GM12878 (cell line): ENCODE measurements at regions not wholly inside any gene's neighbourhood (a gene's known extent, or its start where the extent isn't known, plus 50 kb on each side); places are given as distances from the start of the nearest gene placed in this dataset.

Experiments
- ATAC-seq: fragments of 200-7000 bp; cut with Tn5 transposase; 3 replicates; pipeline ENCODE4 v1.9.1; 2020; ENCODE audit warnings: mild to moderate bottlenecking, moderate library complexity
- BruUV-seq: library from RNA; stranded (reverse); fragments of 400-500 nt; replicated peaks from 2 replicates; lab custom pipeline; 2021; lab: Mats Ljungman, UMichigan
- CTCF ChIA-PET: fragments of 300-600 bp; sonication (Branson Sonifier 250); formaldehyde crosslinking; extraction: SDS; loops from one replicate; lab custom pipeline; 2021; ENCODE audit warnings: inconsistent platforms; lab: Yijun Ruan, JAX
- POLR2A ChIA-PET: fragments of 350-600 bp; formaldehyde crosslinking; extraction: SDS; loops from one replicate; lab custom pipeline; 2021; ENCODE audit warnings: inconsistent platforms; lab: Charles Lee
- RAD21 ChIA-PET: fragments of 300-600 bp; sonication (Branson Sonifier 250); formaldehyde crosslinking; loops from one replicate; lab custom pipeline; 2023; ENCODE audit warnings: antibody characterized with exemption; ENCODE audit not compliant: unreplicated experiment; lab: Charles Lee
- SMC1A ChIA-PET: fragments of 300-600 bp; sonication (Branson Sonifier 250); formaldehyde crosslinking; loops from one replicate; lab custom pipeline; 2023; ENCODE audit not compliant: unreplicated experiment, uncharacterized antibody; lab: Charles Lee
- DNase-seq: peaks from one replicate; pipeline ENCODE4 v3.0.0-alpha.2; 2011; ENCODE audit warnings: low read depth, low spot score
- FAIRE-seq: peaks from 3 replicates; lab custom pipeline; 2011; peaks lifted over from hg19 to GRCh38; lab: Jason Lieb, UNC
- H2AFZ ChIP-seq: 2 replicates; pipeline ENCODE4 v1.6.0; 2011; ENCODE audit warnings: low read depth, low read length, control low read depth; ENCODE audit not compliant: control insufficient read depth
- H3K27ac ChIP-seq: 2 replicates; pipeline ENCODE4 v1.5.1; 2011; ENCODE audit warnings: control low read depth; ENCODE audit not compliant: control insufficient read depth, insufficient read depth
- H3K27me3 ChIP-seq, 2 experiments: replicated peaks in 1 of 2; 2 replicates each; pipeline versions ENCODE4 v1.6.0 to v1.6.1; 2011; ENCODE audit warnings: low read length in 1 of 2; ENCODE audit not compliant: control insufficient read depth in 2 of 2, insufficient read depth in 2 of 2
- H3K36me3 ChIP-seq, 2 experiments: 2 replicates each; pipeline ENCODE4 v1.5.1; 2011; ENCODE audit warnings: low read length in 1 of 2; ENCODE audit not compliant: control insufficient read depth in 2 of 2, insufficient read depth in 2 of 2
- H3K4me1 ChIP-seq: 2 replicates; pipeline ENCODE4 v1.6.1; 2011; ENCODE audit warnings: mild to moderate bottlenecking, low read length, moderate library complexity, mixed read lengths; ENCODE audit not compliant: control insufficient read depth, insufficient read depth
- H3K4me2 ChIP-seq: 2 replicates; pipeline ENCODE4 v1.6.0; 2011; ENCODE audit warnings: control low read depth; ENCODE audit not compliant: control insufficient read depth, insufficient read depth
- H3K4me3 ChIP-seq: fragments of 200-600 bp; sonication (generic); 2 replicates; pipeline ENCODE4 v1.5.1; 2016
- H3K79me2 ChIP-seq: 2 replicates; pipeline ENCODE4 v1.6.0; 2011; ENCODE audit warnings: low read length; ENCODE audit not compliant: control insufficient read depth, insufficient read depth
- H3K9ac ChIP-seq: 2 replicates; pipeline ENCODE4 v1.8.0; 2011; ENCODE audit warnings: low read length, control low read depth, mixed read lengths; ENCODE audit not compliant: control insufficient read depth, insufficient read depth
- H3K9me3 ChIP-seq: replicated peaks from 3 replicates; pipeline ENCODE4 v1.5.1; 2011; ENCODE audit warnings: mild to moderate bottlenecking, low read length; ENCODE audit not compliant: control insufficient read depth, insufficient read depth
- H4K20me1 ChIP-seq: 2 replicates; pipeline ENCODE4 v1.6.0; 2011; ENCODE audit not compliant: control insufficient read depth, insufficient read depth
- CBX3 ChIP-seq: fragments of 200-600 bp; sonication (generic); IDR thresholded peaks from 2 replicates; pipeline ENCODE4 v1.6.1; 2016; ENCODE audit warnings: low read depth, borderline replicate concordance
- CEBPB ChIP-seq, 2 experiments: fragments of 150-350 bp in 1 of 2; IDR thresholded peaks; 2 replicates each; pipeline ENCODE4 v1.6.1; 2012 to 2014; ENCODE audit warnings: low read depth in 2 of 2, low read length in 2 of 2, borderline replicate concordance in 1 of 2, inconsistent platforms in 1 of 2
- EED ChIP-seq: sonication (generic); IDR thresholded peaks from 2 replicates; pipeline ENCODE4 v1.6.1; 2016; ENCODE audit warnings: antibody characterized with exemption, low read depth
- GABPA ChIP-seq: IDR thresholded peaks from 2 replicates; pipeline ENCODE4 v1.6.1; 2014; ENCODE audit warnings: antibody characterized with exemption, low read depth, mild to moderate bottlenecking, inconsistent platforms
- KAT2A ChIP-seq: conservative IDR thresholded peaks from 2 replicates; pipeline ENCODE4 v1.6.1; 2011; ENCODE audit warnings: low read depth, low read length; ENCODE audit not compliant: control insufficient read depth
- MEF2B ChIP-seq: fragments of 450-650 bp; IDR thresholded peaks from 2 replicates; pipeline ENCODE4 v1.6.1; 2018; ENCODE audit warnings: mild to moderate bottlenecking, moderate library complexity; ENCODE audit not compliant: partially characterized antibody, poor library complexity, severe bottlenecking
- MTA2 ChIP-seq: fragments of 450-650 bp; IDR thresholded peaks from 2 replicates; pipeline ENCODE4 v1.6.1; 2016; ENCODE audit warnings: low read depth, mild to moderate bottlenecking, moderate library complexity
- NFXL1 ChIP-seq: fragments of 450-650 bp; IDR thresholded peaks from 2 replicates; pipeline ENCODE4 v1.6.1; 2017; ENCODE audit warnings: antibody characterized with exemption, mild to moderate bottlenecking, borderline replicate concordance
- SMARCA5 ChIP-seq: fragments of 450-650 bp; IDR thresholded peaks from 2 replicates; pipeline ENCODE4 v1.6.1; 2017; ENCODE audit warnings: mild to moderate bottlenecking
- SUPT20H ChIP-seq: IDR thresholded peaks from 2 replicates; pipeline ENCODE4 v1.6.1; 2011; ENCODE audit warnings: low read depth, mild to moderate bottlenecking, low read length, moderate library complexity, borderline replicate concordance; ENCODE audit not compliant: control insufficient read depth
- TARDBP ChIP-seq: IDR thresholded peaks from 2 replicates; pipeline ENCODE4 v1.6.1; 2016; ENCODE audit warnings: borderline replicate concordance
- YY1 ChIP-seq: IDR thresholded peaks from 2 replicates; pipeline ENCODE4 v1.6.1; 2011; ENCODE audit warnings: low read depth, mild to moderate bottlenecking, low read length
- ZNF24 ChIP-seq: fragments of 450-650 bp; IDR thresholded peaks from 2 replicates; pipeline ENCODE4 v1.6.1; 2017; ENCODE audit warnings: antibody characterized with exemption, mild to moderate bottlenecking
- WGBS: methylation state at CpG from one replicate; pipeline ENCODE4 v1.1.6; 2016; ENCODE audit warnings: low lambda C conversion rate; ENCODE audit not compliant: insufficient replicate concordance, insufficient coverage; ENCODE audit errors: missing lambda C conversion rate; 5-methylcytosine and 5-hydroxymethylcytosine counted together
- in situ Hi-C: fragments of 300-500 bp; cut with MboI; formaldehyde crosslinking; loops from 9 replicates; pipeline ENCODE4 v1.14.3; 2018; ENCODE audit warnings: mixed read lengths
- intact Hi-C: fragments of 100-400 bp; cut with micrococcal nuclease; formaldehyde crosslinking; loops from one replicate; pipeline ENCODE4 v1.14.2; 2022; ENCODE audit not compliant: unreplicated experiment
- TF ChIP-seq, protein P1 (sequence below): fragments of 450-650 bp; formaldehyde crosslinking; IDR thresholded peaks from 2 replicates; pipeline ENCODE4 v1.4.0; 2022; ENCODE audit warnings: mild to moderate bottlenecking, moderate library complexity

DNA sequence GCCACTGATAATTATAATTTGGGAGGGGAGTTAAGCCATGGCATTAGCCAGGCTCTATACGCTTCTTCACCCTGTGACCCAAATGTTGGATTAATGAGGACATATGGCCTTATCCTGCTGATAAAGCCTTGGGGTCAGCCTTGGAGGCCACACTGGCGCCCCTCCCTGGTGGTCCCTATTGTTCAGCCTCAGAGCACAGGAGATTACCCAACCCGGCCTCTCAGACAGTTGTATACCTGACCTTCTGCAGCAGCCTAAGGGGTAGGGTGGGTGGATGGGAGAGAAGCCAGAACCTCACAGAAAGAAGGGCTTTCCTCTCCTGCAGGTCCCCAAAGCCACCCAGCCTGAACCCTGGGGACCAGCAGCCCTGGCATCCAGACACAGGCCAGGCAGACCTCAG is 76.8 kb downstream of the LINC00237 start:
- CTCF ChIA-PET, result interaction anchor here (1.0 kb wide), 1 partner anchor 19 kb away, joined by 5 read pairs; no protein-coding TSS in a partner anchor
- Histone ChIP-seq H3K4me1 (no peaks in the 10 kb centered on the region), H3K9me3 (no peaks in the 10 kb centered on the region), H3K9ac (no peak overlapping the region), H3K4me2 (no peak overlapping the region), H4K20me1 (no peaks in the 10 kb centered on the region), H3K79me2 (no peaks in the 10 kb centered on the region)
- no TSS peak for BruUV-seq
- WGBS, result 36% methylated on average over 3 of the region's 3 CpGs
- in situ Hi-C loops, result no loop called here
- TF ChIP-seq KAT2A, result no peak
- no peak for TF ChIP-seq ZNF24
- no peak for TF ChIP-seq EED
- TF ChIP-seq MTA2, result no peak
- TF ChIP-seq, protein P1, sequence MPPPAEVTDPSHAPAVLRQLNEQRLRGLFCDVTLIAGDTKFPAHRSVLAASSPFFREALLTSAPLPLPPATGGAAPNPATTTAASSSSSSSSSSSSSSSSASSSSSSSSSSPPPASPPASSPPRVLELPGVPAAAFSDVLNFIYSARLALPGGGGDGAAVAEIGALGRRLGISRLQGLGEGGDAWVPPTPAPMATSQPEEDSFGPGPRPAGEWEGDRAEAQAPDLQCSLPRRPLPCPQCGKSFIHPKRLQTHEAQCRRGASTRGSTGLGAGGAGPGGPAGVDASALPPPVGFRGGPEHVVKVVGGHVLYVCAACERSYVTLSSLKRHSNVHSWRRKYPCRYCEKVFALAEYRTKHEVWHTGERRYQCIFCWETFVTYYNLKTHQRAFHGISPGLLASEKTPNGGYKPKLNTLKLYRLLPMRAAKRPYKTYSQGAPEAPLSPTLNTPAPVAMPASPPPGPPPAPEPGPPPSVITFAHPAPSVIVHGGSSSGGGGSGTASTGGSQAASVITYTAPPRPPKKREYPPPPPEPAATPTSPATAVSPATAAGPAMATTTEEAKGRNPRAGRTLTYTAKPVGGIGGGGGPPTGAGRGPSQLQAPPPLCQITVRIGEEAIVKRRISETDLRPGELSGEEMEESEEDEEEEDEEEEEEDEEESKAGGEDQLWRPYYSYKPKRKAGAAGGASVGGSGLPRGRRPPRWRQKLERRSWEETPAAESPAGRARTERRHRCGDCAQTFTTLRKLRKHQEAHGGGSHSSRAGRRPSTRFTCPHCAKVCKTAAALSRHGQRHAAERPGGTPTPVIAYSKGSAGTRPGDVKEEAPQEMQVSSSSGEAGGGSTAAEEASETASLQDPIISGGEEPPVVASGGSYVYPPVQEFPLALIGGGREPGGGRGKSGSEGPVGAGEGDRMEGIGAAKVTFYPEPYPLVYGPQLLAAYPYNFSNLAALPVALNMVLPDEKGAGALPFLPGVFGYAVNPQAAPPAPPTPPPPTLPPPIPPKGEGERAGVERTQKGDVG (CRISPR knock-in tag), result no peak
- TF ChIP-seq GABPA, result no peak
- no peak for TF ChIP-seq CEBPB (IDR thresholded peaks at IDR 0.05; ENCODE audit: borderline replicate concordance in 1 of 2, low read depth in 2 of 2, low read length in 2 of 2)
- TF ChIP-seq CBX3, result no peak
- TF ChIP-seq TARDBP, result no peak
- TF ChIP-seq MEF2B, result no peak
- TF ChIP-seq SMARCA5, result no peak
- TF ChIP-seq SUPT20H, result no peak
- no peak for TF ChIP-seq NFXL1
- no peak for TF ChIP-seq YY1
- TF ChIP-seq, all 136 proteins: peak for 0
- H3K27ac ChIP-seq, result no peak overlapping the region
- FAIRE-seq, result no peak
- no peak for DNase-seq
- ChIA-PET RAD21 (no interaction called here), SMC1A (no interaction called here), POLR2A (no interaction called here)
- H2AFZ ChIP-seq, result no peak overlapping the region
- H3K4me3 ChIP-seq, result no peak overlapping the region
- ATAC-seq, result no peak
- intact Hi-C loops, result no loop called here
- no peaks in the 10 kb centered on the region for H3K36me3 ChIP-seq
- H3K27me3 ChIP-seq, result peaks cover 0 to 3% of the 10 kb centered on the region in 2 experiments; a peak in 1 of 4 replicates
